HepG2 (cell line): ENCODE measurements at regions not wholly inside any gene's neighbourhood (a gene's known extent, or its start where the extent isn't known, plus 50 kb on each side); places are given as distances from the start of the nearest gene placed in this dataset.

Experiments used
- BORCS8-MEF2B ChIP-seq: sonication (generic); formaldehyde crosslinking; IDR thresholded peaks from 2 replicates; pipeline ENCODE4 v1.8.0; 2022; ENCODE audit warnings: mild to moderate bottlenecking, missing genetic modification reagents
- DNMT1 ChIP-seq: sonication (generic); formaldehyde crosslinking; IDR thresholded peaks from 2 replicates; pipeline ENCODE4 v1.5.1; 2020; ENCODE audit warnings: mild to moderate bottlenecking, missing genetic modification reagents
- NFIC ChIP-seq: IDR thresholded peaks from 2 replicates; pipeline ENCODE4 v1.6.1; 2012; ENCODE audit warnings: mild to moderate bottlenecking, low read length, inconsistent platforms
- NFYB ChIP-seq: sonication (generic); formaldehyde crosslinking; IDR thresholded peaks from 2 replicates; pipeline ENCODE4 v1.4.0; 2020; ENCODE audit warnings: missing genetic modification reagents
- SIX1 ChIP-seq: sonication (generic); formaldehyde crosslinking; IDR thresholded peaks from 2 replicates; pipeline ENCODE4 v1.4.0; 2020; ENCODE audit warnings: missing genetic modification reagents, borderline replicate concordance
- TBX2 ChIP-seq: sonication (generic); formaldehyde crosslinking; IDR thresholded peaks from 2 replicates; pipeline ENCODE4 v1.5.0; 2020; ENCODE audit warnings: missing genetic modification reagents, mild to moderate bottlenecking, borderline replicate concordance
- U2AF2 ChIP-seq: fragments of 200-400 bp; formaldehyde crosslinking; IDR thresholded peaks from 2 replicates; pipeline ENCODE4 v1.6.1; 2017; ENCODE audit warnings: low read depth, mild to moderate bottlenecking, low read length
- YEATS2 ChIP-seq: sonication (generic); formaldehyde crosslinking; IDR thresholded peaks from 2 replicates; pipeline ENCODE4 v1.4.0; 2020; ENCODE audit warnings: missing genetic modification reagents, borderline replicate concordance
- ZFP62 ChIP-seq: sonication (generic); formaldehyde crosslinking; IDR thresholded peaks from 2 replicates; pipeline ENCODE4 v1.4.0; 2020; ENCODE audit warnings: missing genetic modification reagents
- ZNF335 ChIP-seq: sonication (generic); formaldehyde crosslinking; IDR thresholded peaks from 2 replicates; pipeline ENCODE4 v1.4.0; 2020; ENCODE audit warnings: missing genetic modification reagents
- ZNF546 ChIP-seq: sonication (generic); formaldehyde crosslinking; conservative IDR thresholded peaks from 2 replicates; pipeline ENCODE4 v1.8.1; 2023; ENCODE audit warnings: mild to moderate bottlenecking, missing genetic modification reagents
- TF ChIP-seq, protein P1 (sequence below): IDR thresholded peaks from 2 replicates; pipeline ENCODE4 v1.6.1; 2018; ENCODE audit warnings: missing genetic modification reagents, mild to moderate bottlenecking, missing compliant biosample characterization
- TF ChIP-seq, protein P2 (sequence below): sonication (generic); formaldehyde crosslinking; IDR thresholded peaks from 2 replicates; pipeline ENCODE4 v1.4.0; 2020; ENCODE audit warnings: missing genetic modification reagents, borderline replicate concordance
- TF ChIP-seq, protein P3 (sequence below): sonication (generic); formaldehyde crosslinking; conservative IDR thresholded peaks from 2 replicates; pipeline ENCODE4 v1.4.0; 2020; ENCODE audit warnings: missing genetic modification reagents
- TF ChIP-seq, protein P4 (sequence below): sonication (generic); formaldehyde crosslinking; IDR thresholded peaks from 2 replicates; pipeline ENCODE4 v1.5.0; 2020; ENCODE audit warnings: missing genetic modification reagents
- TF ChIP-seq, protein P5 (sequence below): sonication (generic); formaldehyde crosslinking; IDR thresholded peaks from 2 replicates; pipeline ENCODE4 v1.4.0; 2020; ENCODE audit warnings: missing genetic modification reagents
- TF ChIP-seq, protein P6 (sequence below): sonication (generic); formaldehyde crosslinking; IDR thresholded peaks from 2 replicates; pipeline ENCODE4 v1.4.0; 2020; ENCODE audit warnings: mild to moderate bottlenecking, missing genetic modification reagents

DNA sequence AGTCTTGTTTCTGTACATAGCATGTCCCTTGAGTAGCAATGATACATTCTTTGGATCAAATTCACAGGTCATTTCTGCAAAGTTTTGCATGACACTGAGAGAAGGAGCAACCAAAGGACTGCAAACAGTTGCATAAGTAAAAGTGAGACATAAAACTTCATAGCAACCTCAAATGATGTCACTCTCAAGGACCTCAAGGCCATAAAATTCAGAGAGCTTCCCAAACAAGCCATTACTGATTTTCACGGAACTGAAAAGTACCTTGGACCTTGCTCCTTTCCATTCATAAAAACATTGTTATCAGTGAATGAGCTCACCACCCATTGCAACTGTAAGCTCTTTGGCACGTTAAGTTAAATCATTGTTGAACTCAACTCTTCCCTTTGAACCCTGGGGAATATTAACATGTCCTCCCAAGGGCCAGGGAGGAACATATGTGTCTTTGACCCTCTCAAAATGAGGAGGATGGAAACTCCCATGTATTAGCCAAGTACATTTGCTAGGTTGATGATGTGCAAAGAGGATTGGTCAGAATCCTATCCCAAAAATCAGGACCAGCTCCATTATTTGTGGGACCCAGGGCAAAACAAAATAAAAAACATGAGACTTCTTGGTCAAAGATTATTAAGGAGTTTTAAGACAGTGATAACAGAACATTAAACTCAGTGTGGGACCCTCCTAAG, 275.0 kb upstream of the DYNLRB2 start (continued):
- TF ChIP-seq ZNF335 (CRISPR knock-in tag): peak; percentile 75
- TF ChIP-seq SIX1 (CRISPR knock-in tag): peak; percentile 68; the same call in 1 of the 2 replicates
- no peak for TF ChIP-seq ZNF546
- no peak for TF ChIP-seq ZFP62
- TF ChIP-seq, protein P1, sequence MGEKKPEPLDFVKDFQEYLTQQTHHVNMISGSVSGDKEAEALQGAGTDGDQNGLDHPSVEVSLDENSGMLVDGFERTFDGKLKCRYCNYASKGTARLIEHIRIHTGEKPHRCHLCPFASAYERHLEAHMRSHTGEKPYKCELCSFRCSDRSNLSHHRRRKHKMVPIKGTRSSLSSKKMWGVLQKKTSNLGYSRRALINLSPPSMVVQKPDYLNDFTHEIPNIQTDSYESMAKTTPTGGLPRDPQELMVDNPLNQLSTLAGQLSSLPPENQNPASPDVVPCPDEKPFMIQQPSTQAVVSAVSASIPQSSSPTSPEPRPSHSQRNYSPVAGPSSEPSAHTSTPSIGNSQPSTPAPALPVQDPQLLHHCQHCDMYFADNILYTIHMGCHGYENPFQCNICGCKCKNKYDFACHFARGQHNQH (CRISPR knock-in tag): peak; percentile 87
- TF ChIP-seq, protein P2, sequence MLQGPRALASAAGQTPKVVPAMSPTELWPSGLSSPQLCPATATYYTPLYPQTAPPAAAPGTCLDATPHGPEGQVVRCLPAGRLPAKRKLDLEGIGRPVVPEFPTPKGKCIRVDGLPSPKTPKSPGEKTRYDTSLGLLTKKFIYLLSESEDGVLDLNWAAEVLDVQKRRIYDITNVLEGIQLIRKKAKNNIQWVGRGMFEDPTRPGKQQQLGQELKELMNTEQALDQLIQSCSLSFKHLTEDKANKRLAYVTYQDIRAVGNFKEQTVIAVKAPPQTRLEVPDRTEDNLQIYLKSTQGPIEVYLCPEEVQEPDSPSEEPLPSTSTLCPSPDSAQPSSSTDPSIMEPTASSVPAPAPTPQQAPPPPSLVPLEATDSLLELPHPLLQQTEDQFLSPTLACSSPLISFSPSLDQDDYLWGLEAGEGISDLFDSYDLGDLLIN: no peak
- no peak for TF ChIP-seq DNMT1 (CRISPR knock-in tag)
- TF ChIP-seq, protein P3, sequence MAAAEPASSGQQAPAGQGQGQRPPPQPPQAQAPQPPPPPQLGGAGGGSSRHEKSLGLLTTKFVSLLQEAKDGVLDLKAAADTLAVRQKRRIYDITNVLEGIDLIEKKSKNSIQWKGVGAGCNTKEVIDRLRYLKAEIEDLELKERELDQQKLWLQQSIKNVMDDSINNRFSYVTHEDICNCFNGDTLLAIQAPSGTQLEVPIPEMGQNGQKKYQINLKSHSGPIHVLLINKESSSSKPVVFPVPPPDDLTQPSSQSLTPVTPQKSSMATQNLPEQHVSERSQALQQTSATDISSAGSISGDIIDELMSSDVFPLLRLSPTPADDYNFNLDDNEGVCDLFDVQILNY (CRISPR knock-in tag): no peak
- no peak for TF ChIP-seq BORCS8-MEF2B (CRISPR knock-in tag)
- TF ChIP-seq YEATS2 (CRISPR knock-in tag): peak; percentile 57; the same call in 1 of the 2 replicates
- no peak for TF ChIP-seq NFYB (CRISPR knock-in tag)
- TF ChIP-seq, protein P4, sequence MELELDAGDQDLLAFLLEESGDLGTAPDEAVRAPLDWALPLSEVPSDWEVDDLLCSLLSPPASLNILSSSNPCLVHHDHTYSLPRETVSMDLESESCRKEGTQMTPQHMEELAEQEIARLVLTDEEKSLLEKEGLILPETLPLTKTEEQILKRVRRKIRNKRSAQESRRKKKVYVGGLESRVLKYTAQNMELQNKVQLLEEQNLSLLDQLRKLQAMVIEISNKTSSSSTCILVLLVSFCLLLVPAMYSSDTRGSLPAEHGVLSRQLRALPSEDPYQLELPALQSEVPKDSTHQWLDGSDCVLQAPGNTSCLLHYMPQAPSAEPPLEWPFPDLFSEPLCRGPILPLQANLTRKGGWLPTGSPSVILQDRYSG (CRISPR knock-in tag): no peak
- TF ChIP-seq U2AF2: no peak
- TF ChIP-seq, protein P5, sequence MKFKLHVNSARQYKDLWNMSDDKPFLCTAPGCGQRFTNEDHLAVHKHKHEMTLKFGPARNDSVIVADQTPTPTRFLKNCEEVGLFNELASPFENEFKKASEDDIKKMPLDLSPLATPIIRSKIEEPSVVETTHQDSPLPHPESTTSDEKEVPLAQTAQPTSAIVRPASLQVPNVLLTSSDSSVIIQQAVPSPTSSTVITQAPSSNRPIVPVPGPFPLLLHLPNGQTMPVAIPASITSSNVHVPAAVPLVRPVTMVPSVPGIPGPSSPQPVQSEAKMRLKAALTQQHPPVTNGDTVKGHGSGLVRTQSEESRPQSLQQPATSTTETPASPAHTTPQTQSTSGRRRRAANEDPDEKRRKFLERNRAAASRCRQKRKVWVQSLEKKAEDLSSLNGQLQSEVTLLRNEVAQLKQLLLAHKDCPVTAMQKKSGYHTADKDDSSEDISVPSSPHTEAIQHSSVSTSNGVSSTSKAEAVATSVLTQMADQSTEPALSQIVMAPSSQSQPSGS (CRISPR knock-in tag): peak; percentile 100
- TF ChIP-seq, protein P6, sequence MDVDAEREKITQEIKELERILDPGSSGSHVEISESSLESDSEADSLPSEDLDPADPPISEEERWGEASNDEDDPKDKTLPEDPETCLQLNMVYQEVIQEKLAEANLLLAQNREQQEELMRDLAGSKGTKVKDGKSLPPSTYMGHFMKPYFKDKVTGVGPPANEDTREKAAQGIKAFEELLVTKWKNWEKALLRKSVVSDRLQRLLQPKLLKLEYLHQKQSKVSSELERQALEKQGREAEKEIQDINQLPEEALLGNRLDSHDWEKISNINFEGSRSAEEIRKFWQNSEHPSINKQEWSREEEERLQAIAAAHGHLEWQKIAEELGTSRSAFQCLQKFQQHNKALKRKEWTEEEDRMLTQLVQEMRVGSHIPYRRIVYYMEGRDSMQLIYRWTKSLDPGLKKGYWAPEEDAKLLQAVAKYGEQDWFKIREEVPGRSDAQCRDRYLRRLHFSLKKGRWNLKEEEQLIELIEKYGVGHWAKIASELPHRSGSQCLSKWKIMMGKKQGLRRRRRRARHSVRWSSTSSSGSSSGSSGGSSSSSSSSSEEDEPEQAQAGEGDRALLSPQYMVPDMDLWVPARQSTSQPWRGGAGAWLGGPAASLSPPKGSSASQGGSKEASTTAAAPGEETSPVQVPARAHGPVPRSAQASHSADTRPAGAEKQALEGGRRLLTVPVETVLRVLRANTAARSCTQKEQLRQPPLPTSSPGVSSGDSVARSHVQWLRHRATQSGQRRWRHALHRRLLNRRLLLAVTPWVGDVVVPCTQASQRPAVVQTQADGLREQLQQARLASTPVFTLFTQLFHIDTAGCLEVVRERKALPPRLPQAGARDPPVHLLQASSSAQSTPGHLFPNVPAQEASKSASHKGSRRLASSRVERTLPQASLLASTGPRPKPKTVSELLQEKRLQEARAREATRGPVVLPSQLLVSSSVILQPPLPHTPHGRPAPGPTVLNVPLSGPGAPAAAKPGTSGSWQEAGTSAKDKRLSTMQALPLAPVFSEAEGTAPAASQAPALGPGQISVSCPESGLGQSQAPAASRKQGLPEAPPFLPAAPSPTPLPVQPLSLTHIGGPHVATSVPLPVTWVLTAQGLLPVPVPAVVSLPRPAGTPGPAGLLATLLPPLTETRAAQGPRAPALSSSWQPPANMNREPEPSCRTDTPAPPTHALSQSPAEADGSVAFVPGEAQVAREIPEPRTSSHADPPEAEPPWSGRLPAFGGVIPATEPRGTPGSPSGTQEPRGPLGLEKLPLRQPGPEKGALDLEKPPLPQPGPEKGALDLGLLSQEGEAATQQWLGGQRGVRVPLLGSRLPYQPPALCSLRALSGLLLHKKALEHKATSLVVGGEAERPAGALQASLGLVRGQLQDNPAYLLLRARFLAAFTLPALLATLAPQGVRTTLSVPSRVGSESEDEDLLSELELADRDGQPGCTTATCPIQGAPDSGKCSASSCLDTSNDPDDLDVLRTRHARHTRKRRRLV (CRISPR knock-in tag): 0 out of 2 replicates have a peak, but pooled peaks have one; percentile 15
- TF ChIP-seq NFIC: peak; percentile 88
- TF ChIP-seq TBX2 (CRISPR knock-in tag): peak; percentile 95
